ENCODE measurements at regions not wholly inside any gene's neighbourhood (a gene's known extent, or its start where the extent isn't known, plus 50 kb on each side); places are given as distances from the start of the nearest gene placed in this dataset.
A peak's percentile ranks its signal among the peaks of the same experiment; 100 is the strongest.

GRCh38 chr14:104385111-104385510, 194.5 kb upstream of the C14orf180 start:
- Mint-ChIP-seq H3K36me3 (peaks cover 9% of the 10 kb centered on the region), H3K9me3 (peaks cover 7 to 15% (median 12%) of the 10 kb centered on the region in 3 donors), H3K4me3 (no peak overlapping the region), H3K27ac (peak overlapping the region in 1 of 2 donors; percentile 2), H3K4me1 (peaks cover 18 to 29% (median 24%) of the 10 kb centered on the region in 3 donors), H3K27me3 (no peaks in the 10 kb centered on the region)
- Histone ChIP-seq H3K27me3 (replicated peaks in 1 of 2; ENCODE audit: control insufficient read depth in 2 of 2, extremely low read depth in 1 of 2, insufficient read depth in 2 of 2, low read length in 1 of 2) (no peaks in the 10 kb centered on the region), H3K9me3 (no peaks in the 10 kb centered on the region), H3K36me3 (ENCODE audit: control insufficient read depth in 2 of 2, extremely low read depth in 1 of 2, insufficient read depth in 1 of 2, low read length in 1 of 2) (no peaks in the 10 kb centered on the region), H3K4me3 (ENCODE audit: control insufficient read depth in 1 of 2, extremely low read depth in 1 of 2, low read length in 1 of 2) (no peak overlapping the region), H3K4me1 (ENCODE audit: control insufficient read depth in 1 of 2, extremely low read depth in 1 of 2, insufficient read depth in 2 of 2, low read length in 2 of 2) (peaks cover 0 to 23% of the 10 kb centered on the region in 2 experiments), H3K27ac (ENCODE audit: low read length) (no peak overlapping the region)
- POLR2A ChIA-PET: no interaction called here
- peak in 1 of 35 experiments; percentile 13 for DNase-seq
- CTCF ChIA-PET: no interaction called here
- 82% methylated on average over 8 of the region's 15 CpGs for WGBS (ENCODE audit: insufficient coverage)
- no peak for ATAC-seq (replicated peaks in 1 of 4)

DNA sequence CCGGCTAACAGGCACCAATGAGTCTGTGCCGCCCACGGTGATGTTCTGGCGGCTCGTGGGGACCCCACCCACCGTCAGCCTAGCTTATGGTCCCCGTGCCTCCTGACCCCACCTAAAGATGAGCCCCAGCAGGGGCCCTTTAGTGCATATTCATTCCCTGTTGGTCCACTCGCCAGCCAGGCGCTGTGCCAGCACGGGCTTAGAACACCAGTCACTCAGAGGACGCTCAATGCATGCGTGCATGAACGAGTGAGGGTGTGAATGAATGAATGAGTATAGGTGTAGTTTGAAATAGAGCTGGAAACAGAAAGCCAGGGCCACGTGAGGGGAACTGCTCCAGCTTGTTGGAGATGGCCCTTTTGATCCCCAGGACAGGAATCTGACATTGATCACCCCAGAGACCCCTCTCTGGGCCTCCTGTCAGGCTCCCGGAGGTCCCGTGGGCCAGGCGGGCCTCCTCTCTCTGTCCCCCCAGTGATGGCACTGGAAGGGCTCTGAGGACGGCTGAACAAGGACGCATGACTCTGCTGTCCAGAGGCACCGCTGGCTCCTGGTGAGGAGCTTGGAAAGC, 193.9 kb upstream of the C14orf180 start:
- Histone ChIP-seq H3K27ac (ENCODE audit: low read length) (no peak overlapping the region), H3K9me3 (no peaks in the 10 kb centered on the region), H3K4me3 (ENCODE audit: control insufficient read depth in 1 of 2, extremely low read depth in 1 of 2, low read length in 1 of 2) (no peak overlapping the region), H3K36me3 (ENCODE audit: control insufficient read depth in 2 of 2, extremely low read depth in 1 of 2, insufficient read depth in 1 of 2, low read length in 1 of 2) (no peaks in the 10 kb centered on the region), H3K4me1 (ENCODE audit: control insufficient read depth in 1 of 2, extremely low read depth in 1 of 2, insufficient read depth in 2 of 2, low read length in 2 of 2) (peaks cover 0 to 28% of the 10 kb centered on the region in 2 experiments), H3K27me3 (replicated peaks in 1 of 2; ENCODE audit: control insufficient read depth in 2 of 2, extremely low read depth in 1 of 2, insufficient read depth in 2 of 2, low read length in 1 of 2) (no peaks in the 10 kb centered on the region)
- Mint-ChIP-seq H3K27me3 (no peaks in the 10 kb centered on the region), H3K9me3 (peaks cover 7 to 11% (median 7%) of the 10 kb centered on the region in 3 donors), H3K4me1 (peaks cover 23 to 34% (median 29%) of the 10 kb centered on the region in 3 donors), H3K27ac (no peak overlapping the region), H3K36me3 (peaks cover 6% of the 10 kb centered on the region), H3K4me3 (no peak overlapping the region)
- ChIA-PET POLR2A (no interaction called here), CTCF (no interaction called here)
- DNase-seq (peak in 1 of 35 experiments; percentile 21), ATAC-seq (replicated peaks in 1 of 4) (no peak)
- WGBS (ENCODE audit: insufficient coverage): 90% methylated on average over 12 of the region's 20 CpGs

- H3K9me3 ChIP-seq: no peaks in the 10 kb centered on the region
- no peaks in the 10 kb centered on the region for H3K36me3 ChIP-seq (ENCODE audit: control insufficient read depth in 2 of 2, extremely low read depth in 1 of 2, insufficient read depth in 1 of 2, low read length in 1 of 2)
- Mint-ChIP-seq H3K27me3 (no peaks in the 10 kb centered on the region), H3K4me3 (no peak overlapping the region), H3K36me3 (peaks cover 5% of the 10 kb centered on the region), H3K27ac (no peak overlapping the region), H3K9me3 (peaks cover 5 to 6% (median 5%) of the 10 kb centered on the region in 3 donors), H3K4me1 (peaks cover 27 to 41% (median 34%) of the 10 kb centered on the region in 3 donors)
- ChIA-PET POLR2A (no interaction called here), CTCF (no interaction called here)
- H3K27me3 ChIP-seq (replicated peaks in 1 of 2; ENCODE audit: control insufficient read depth in 2 of 2, extremely low read depth in 1 of 2, insufficient read depth in 2 of 2, low read length in 1 of 2): no peaks in the 10 kb centered on the region
- no peak overlapping the region for H3K4me3 ChIP-seq (ENCODE audit: control insufficient read depth in 1 of 2, extremely low read depth in 1 of 2, low read length in 1 of 2)
- peaks cover 0 to 35% of the 10 kb centered on the region in 2 experiments for H3K4me1 ChIP-seq (ENCODE audit: control insufficient read depth in 1 of 2, extremely low read depth in 1 of 2, insufficient read depth in 2 of 2, low read length in 2 of 2)
- ATAC-seq (replicated peaks in 1 of 4) (no peak), DNase-seq (peak in 2 of 35 experiments; percentile 11 to 17)
- WGBS (ENCODE audit: insufficient coverage): 89% methylated on average over 23 of the region's 26 CpGs
- H3K27ac ChIP-seq (ENCODE audit: low read length): no peak overlapping the region
Observed at GRCh38 chr14:104386151-104386841, 193.3 kb upstream of the C14orf180 start.

GRCh38 chr14:104387022-104388010, 192.2 kb upstream of the C14orf180 start:
- Mint-ChIP-seq H3K27ac (peak overlapping the region in 1 of 2 donors; percentile 27), H3K4me1 (peaks cover 38 to 51% (median 44%) of the 10 kb centered on the region in 3 donors)
- POLR2A ChIA-PET: no interaction called here

DNA sequence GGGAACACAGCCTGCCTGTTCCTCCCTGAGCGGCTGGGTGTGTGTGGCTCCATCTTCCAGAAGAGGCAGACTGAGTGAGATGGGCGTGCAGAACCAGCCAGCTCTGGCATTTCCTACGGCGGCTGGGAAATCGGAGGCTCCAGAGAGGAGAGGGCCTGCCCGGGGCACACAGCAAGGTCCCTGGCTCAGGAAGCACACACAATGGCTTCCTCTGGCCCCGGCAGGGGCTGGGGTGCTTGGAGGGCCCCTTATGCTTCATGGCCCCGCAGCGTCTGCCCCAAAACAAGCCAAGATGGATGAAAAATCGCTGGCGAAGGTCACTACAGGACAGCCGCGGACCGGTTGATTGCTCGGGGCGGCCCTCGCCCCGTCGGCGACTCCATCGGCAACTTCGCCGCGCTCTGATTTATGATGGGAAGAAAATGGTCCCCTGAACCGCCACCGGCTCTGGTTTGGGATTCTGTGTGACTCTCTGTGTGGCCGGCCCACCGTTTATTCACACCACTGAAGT, 191.5 kb upstream of the C14orf180 start:
- H3K27ac Mint-ChIP-seq: peak overlapping the region; percentile 59 to 64
- Histone ChIP-seq H3K4me3 (ENCODE audit: control insufficient read depth in 1 of 2, extremely low read depth in 1 of 2, low read length in 1 of 2) (no peak overlapping the region), H3K9me3 (no peaks in the 10 kb centered on the region), H3K36me3 (ENCODE audit: control insufficient read depth in 2 of 2, extremely low read depth in 1 of 2, insufficient read depth in 1 of 2, low read length in 1 of 2) (no peaks in the 10 kb centered on the region), H3K27me3 (replicated peaks in 1 of 2; ENCODE audit: control insufficient read depth in 2 of 2, extremely low read depth in 1 of 2, insufficient read depth in 2 of 2, low read length in 1 of 2) (no peaks in the 10 kb centered on the region), H3K27ac (ENCODE audit: low read length) (no peak overlapping the region), H3K4me1 (ENCODE audit: control insufficient read depth in 1 of 2, extremely low read depth in 1 of 2, insufficient read depth in 2 of 2, low read length in 2 of 2) (peaks cover 3 to 53% of the 10 kb centered on the region in 2 experiments)
- ATAC-seq (replicated peaks in 1 of 4): no peak
- H3K4me1 Mint-ChIP-seq: peaks cover 44 to 57% (median 45%) of the 10 kb centered on the region in 3 donors
- H3K4me3 Mint-ChIP-seq: peak overlapping the region in 1 of 3 donors; percentile 75
- DNase-seq: peak in 1 of 35 experiments; percentile 4
- WGBS (ENCODE audit: insufficient coverage): 91% methylated on average over 19 of the region's 28 CpGs
- POLR2A ChIA-PET: no interaction called here
- no peaks in the 10 kb centered on the region for H3K9me3 Mint-ChIP-seq
- CTCF ChIA-PET: no interaction called here
- no peaks in the 10 kb centered on the region for H3K27me3 Mint-ChIP-seq
- no peaks in the 10 kb centered on the region for H3K36me3 Mint-ChIP-seq

More at GRCh38 chr14:104387022-104388010, 192.2 kb upstream of the C14orf180 start:
- no peaks in the 10 kb centered on the region for H3K9me3 Mint-ChIP-seq
- WGBS (ENCODE audit: insufficient coverage): 83% methylated on average over 22 of the region's 25 CpGs
- H3K9me3 ChIP-seq: no peaks in the 10 kb centered on the region
- H3K27ac ChIP-seq (ENCODE audit: low read length): no peak overlapping the region
- DNase-seq: peak in 2 of 35 experiments; percentile 10 to 16
- H3K36me3 Mint-ChIP-seq: no peaks in the 10 kb centered on the region
- H3K4me3 Mint-ChIP-seq: peak overlapping the region in 1 of 3 donors; percentile 75
- CTCF ChIA-PET: no interaction called here
- no peaks in the 10 kb centered on the region for H3K27me3 Mint-ChIP-seq
- H3K27me3 ChIP-seq (replicated peaks in 1 of 2; ENCODE audit: control insufficient read depth in 2 of 2, extremely low read depth in 1 of 2, insufficient read depth in 2 of 2, low read length in 1 of 2): no peaks in the 10 kb centered on the region
- no peaks in the 10 kb centered on the region for H3K36me3 ChIP-seq (ENCODE audit: control insufficient read depth in 2 of 2, extremely low read depth in 1 of 2, insufficient read depth in 1 of 2, low read length in 1 of 2)
- no peak overlapping the region for H3K4me3 ChIP-seq (ENCODE audit: control insufficient read depth in 1 of 2, extremely low read depth in 1 of 2, low read length in 1 of 2)
- no peak for ATAC-seq (replicated peaks in 1 of 4)
- peaks cover 0 to 45% of the 10 kb centered on the region in 2 experiments for H3K4me1 ChIP-seq (ENCODE audit: control insufficient read depth in 1 of 2, extremely low read depth in 1 of 2, insufficient read depth in 2 of 2, low read length in 2 of 2)
